DOHH2 (cell line): ENCODE measurements at regions not wholly inside any gene's neighbourhood (a gene's known extent, or its start where the extent isn't known, plus 50 kb on each side); places are given as distances from the start of the nearest gene placed in this dataset.
"Not testable (repeated sequence)": the region's sequence is repeated elsewhere in the genome, so short reads cannot be mapped to it uniquely, and the experiment has no call there.

Experiments
- H3F3A ChIP-seq: fragments of 200-600 bp; sonication (generic), shearing (Covaris generic); 2 replicates; pipeline ENCODE4 v1.6.0; 2016; ENCODE audit warnings: antibody characterized with exemption, mild to moderate bottlenecking; ENCODE audit not compliant: control insufficient read depth, insufficient read depth
- H3K27ac ChIP-seq: fragments of 200-600 bp; sonication (generic); 2 replicates; pipeline ENCODE4 v1.5.1; 2014; ENCODE audit warnings: low read depth, mild to moderate bottlenecking, low read length, moderate library complexity
- H3K27me3 ChIP-seq: fragments of 200-600 bp; sonication (generic); 2 replicates; pipeline ENCODE4 v1.6.1; 2014; ENCODE audit warnings: mild to moderate bottlenecking, low read length, mixed read lengths; ENCODE audit not compliant: control insufficient read depth
- H3K36me3 ChIP-seq: fragments of 200-600 bp; sonication (generic); 2 replicates; pipeline ENCODE4 v1.6.1; 2014; ENCODE audit warnings: mild to moderate bottlenecking, low read length, moderate library complexity, mixed read lengths; ENCODE audit not compliant: control insufficient read depth
- H3K4me1 ChIP-seq: fragments of 200-600 bp; sonication (generic); 2 replicates; pipeline ENCODE4 v1.6.1; 2014; ENCODE audit warnings: mild to moderate bottlenecking, low read length, mixed read lengths; ENCODE audit not compliant: control insufficient read depth
- H3K4me2 ChIP-seq: fragments of 200-600 bp; sonication (generic); 2 replicates; pipeline ENCODE4 v1.6.0; 2014; ENCODE audit warnings: mild to moderate bottlenecking, low read length, moderate library complexity
- H3K4me3 ChIP-seq: fragments of 200-600 bp; sonication (generic); 2 replicates; pipeline ENCODE4 v1.5.1; 2014; ENCODE audit warnings: mild to moderate bottlenecking, low read length, mixed read lengths
- H3K79me2 ChIP-seq: fragments of 200-600 bp; sonication (generic); 2 replicates; pipeline ENCODE4 v1.6.1; 2014; ENCODE audit warnings: mild to moderate bottlenecking, low read length, mixed read lengths; ENCODE audit not compliant: control insufficient read depth
- H3K9me2 ChIP-seq: fragments of 200-600 bp; sonication (generic); replicated peaks from 2 replicates; pipeline ENCODE4 v1.6.1; 2014; ENCODE audit warnings: mild to moderate bottlenecking, low read length, mixed read lengths; ENCODE audit not compliant: control insufficient read depth
- H3K9me3 ChIP-seq: fragments of 200-600 bp; sonication (generic); 2 replicates; pipeline ENCODE4 v1.6.1; 2014; ENCODE audit warnings: antibody characterized with exemption, low read length, mixed read lengths; ENCODE audit not compliant: control insufficient read depth, insufficient read depth
- H4K20me1 ChIP-seq: fragments of 200-600 bp; sonication (generic); 2 replicates; pipeline ENCODE4 v1.6.0; 2014; ENCODE audit warnings: low read depth, mild to moderate bottlenecking, antibody characterized with exemption, low read length, moderate library complexity; ENCODE audit not compliant: control insufficient read depth, insufficient read depth
- EZH2phosphoT487 ChIP-seq: fragments of 200-600 bp; sonication (generic); IDR thresholded peaks from 2 replicates; pipeline ENCODE4 v1.6.1; 2017; ENCODE audit warnings: borderline replicate concordance, mild to moderate bottlenecking, antibody characterized with exemption, low read length, moderate library complexity, mixed read lengths
- TF ChIP-seq, protein P1 (sequence below): fragments of 200-600 bp; sonication (generic); IDR thresholded peaks from one replicate; pipeline ENCODE4 v1.5.1; 2014; ENCODE audit warnings: antibody characterized with exemption, mild to moderate bottlenecking, low read depth, low read length; ENCODE audit not compliant: poor library complexity, severe bottlenecking

- Histone ChIP-seq H3K4me1 (peaks cover 24% of the 10 kb centered on the region), H4K20me1 (no peaks in the 10 kb centered on the region), H3K4me2 (no peak overlapping the region), H3K9me2 (no peaks in the 10 kb centered on the region), H3F3A (peaks cover 13% of the 10 kb centered on the region), H3K27ac (no peak overlapping the region), H3K27me3 (peaks cover 5% of the 10 kb centered on the region; the same call in 1 of the 2 replicates), H3K9me3 (no peaks in the 10 kb centered on the region), H3K79me2 (no peaks in the 10 kb centered on the region), H3K4me3 (no peak overlapping the region), H3K36me3 (no peaks in the 10 kb centered on the region)
- no peak for TF ChIP-seq EZH2phosphoT487
- TF ChIP-seq, protein P1, sequence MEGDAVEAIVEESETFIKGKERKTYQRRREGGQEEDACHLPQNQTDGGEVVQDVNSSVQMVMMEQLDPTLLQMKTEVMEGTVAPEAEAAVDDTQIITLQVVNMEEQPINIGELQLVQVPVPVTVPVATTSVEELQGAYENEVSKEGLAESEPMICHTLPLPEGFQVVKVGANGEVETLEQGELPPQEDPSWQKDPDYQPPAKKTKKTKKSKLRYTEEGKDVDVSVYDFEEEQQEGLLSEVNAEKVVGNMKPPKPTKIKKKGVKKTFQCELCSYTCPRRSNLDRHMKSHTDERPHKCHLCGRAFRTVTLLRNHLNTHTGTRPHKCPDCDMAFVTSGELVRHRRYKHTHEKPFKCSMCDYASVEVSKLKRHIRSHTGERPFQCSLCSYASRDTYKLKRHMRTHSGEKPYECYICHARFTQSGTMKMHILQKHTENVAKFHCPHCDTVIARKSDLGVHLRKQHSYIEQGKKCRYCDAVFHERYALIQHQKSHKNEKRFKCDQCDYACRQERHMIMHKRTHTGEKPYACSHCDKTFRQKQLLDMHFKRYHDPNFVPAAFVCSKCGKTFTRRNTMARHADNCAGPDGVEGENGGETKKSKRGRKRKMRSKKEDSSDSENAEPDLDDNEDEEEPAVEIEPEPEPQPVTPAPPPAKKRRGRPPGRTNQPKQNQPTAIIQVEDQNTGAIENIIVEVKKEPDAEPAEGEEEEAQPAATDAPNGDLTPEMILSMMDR: no peak
These were observed 58.6 kb upstream of the NBPF3 start for GRCh38 chr1:21381354-21381753.

DNA sequence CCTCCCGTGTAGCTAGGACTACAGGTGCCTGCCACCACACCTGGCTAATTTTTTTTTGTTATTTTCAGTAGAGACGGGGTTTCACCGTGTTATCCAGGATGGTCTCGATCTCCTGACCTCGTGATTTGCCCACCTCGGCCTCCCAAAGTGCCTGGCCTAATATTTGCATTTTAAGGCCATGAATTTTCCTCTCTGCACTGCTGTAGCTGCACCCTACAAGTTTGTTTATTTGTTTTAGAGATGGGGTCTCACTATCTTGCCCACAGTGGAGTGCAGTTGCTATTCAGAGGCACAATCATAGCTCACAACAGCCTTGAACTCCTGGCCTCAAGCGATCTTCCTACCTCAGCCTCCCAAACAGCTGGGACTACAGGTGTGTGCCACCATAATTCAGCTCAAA lies 59.8 kb upstream of the NBPF3 start:
- H3K36me3 ChIP-seq, H4K20me1 ChIP-seq, H3K79me2 ChIP-seq, H3K9me3 ChIP-seq, H3K27me3 ChIP-seq, H3K4me2 ChIP-seq, H3K4me3 ChIP-seq, H3K9me2 ChIP-seq, H3K27ac ChIP-seq: not testable (repeated sequence)
- peaks cover 20% of the 10 kb centered on the region for H3K4me1 ChIP-seq
- H3F3A ChIP-seq: peaks cover 12% of the 10 kb centered on the region

GRCh38 chr1:21379571-21379970 lies 60.4 kb upstream of the NBPF3 start:
- TF ChIP-seq EZH2phosphoT487: no peak
- TF ChIP-seq, protein P1: no peak
- no peak overlapping the region for H3K4me2 ChIP-seq
- H3K27ac ChIP-seq: no peak overlapping the region
- H3K36me3 ChIP-seq: no peaks in the 10 kb centered on the region
- no peak overlapping the region for H3K4me3 ChIP-seq
- no peaks in the 10 kb centered on the region for H3K9me2 ChIP-seq
- no peaks in the 10 kb centered on the region for H3K9me3 ChIP-seq
- peaks cover 8% of the 10 kb centered on the region for H3F3A ChIP-seq
- H3K4me1 ChIP-seq: peaks cover 15% of the 10 kb centered on the region
- H3K27me3 ChIP-seq: peaks cover 5% of the 10 kb centered on the region; the same call in 1 of the 2 replicates
- H4K20me1 ChIP-seq: no peaks in the 10 kb centered on the region
- H3K79me2 ChIP-seq: no peaks in the 10 kb centered on the region

DNA sequence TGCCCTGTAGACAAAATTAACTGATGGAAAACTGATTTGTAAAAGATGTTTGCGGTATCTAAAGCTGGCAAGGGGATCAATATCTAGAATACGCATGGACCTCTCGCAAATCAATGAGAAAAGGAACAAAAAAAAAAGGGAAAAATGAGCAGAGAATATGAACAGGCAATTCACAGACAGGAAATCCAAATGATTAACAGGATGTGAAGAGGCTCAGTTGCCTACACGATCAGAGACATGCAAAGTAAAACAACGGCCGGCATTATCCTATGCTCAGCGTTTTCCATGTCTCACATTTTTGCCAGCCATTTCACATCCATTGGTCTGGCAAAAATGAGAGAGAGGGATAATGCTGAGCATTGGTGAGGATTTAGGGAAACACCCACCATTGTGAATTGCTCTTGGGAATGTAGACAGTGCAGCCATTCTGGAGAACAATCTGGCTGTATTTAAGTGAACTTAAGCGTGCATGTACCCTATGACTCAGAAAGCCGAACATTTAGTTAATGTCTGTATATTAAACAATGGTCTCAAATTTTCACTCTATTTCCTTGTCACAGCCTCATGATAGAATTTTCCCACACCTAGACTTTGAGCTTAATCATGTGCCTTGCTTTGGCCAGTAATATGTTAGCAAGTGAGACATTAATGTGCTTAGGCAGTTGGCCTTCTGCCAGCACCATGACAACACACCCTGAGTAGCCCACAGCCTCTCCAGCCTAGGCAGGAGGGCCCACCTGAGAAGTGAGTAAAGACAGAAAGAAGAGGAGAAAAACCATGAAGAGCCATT lies 61.0 kb upstream of the NBPF3 start:
- TF ChIP-seq, protein P1: no peak
- TF ChIP-seq EZH2phosphoT487: no peak
- no peaks in the 10 kb centered on the region for H3K36me3 ChIP-seq
- no peaks in the 10 kb centered on the region for H3K79me2 ChIP-seq
- H3K4me1 ChIP-seq: peaks cover 8% of the 10 kb centered on the region
- peaks cover 1% of the 10 kb centered on the region for H3F3A ChIP-seq
- no peaks in the 10 kb centered on the region for H3K9me2 ChIP-seq
- no peak overlapping the region for H3K4me2 ChIP-seq
- no peak overlapping the region for H3K4me3 ChIP-seq
- H3K27me3 ChIP-seq: peaks cover 5% of the 10 kb centered on the region; the same call in 1 of the 2 replicates
- no peaks in the 10 kb centered on the region for H4K20me1 ChIP-seq
- H3K9me3 ChIP-seq: no peaks in the 10 kb centered on the region
- H3K27ac ChIP-seq: no peak overlapping the region
